Stomach smooth muscle (tissue), 2 donors: ENCODE measurements at regions not wholly inside any gene's neighbourhood (a gene's known extent, or its start where the extent isn't known, plus 50 kb on each side); places are given as distances from the start of the nearest gene placed in this dataset.

Experiments
- H3K27ac ChIP-seq: one replicate; pipeline ENCODE4 v1.7.0; 2013; ENCODE audit warnings: mild to moderate bottlenecking, low read length, inconsistent platforms
- H3K27me3 ChIP-seq, 2 donors: one replicate each; pipeline ENCODE4 v1.7.0; 2013; ENCODE audit warnings: low read length in 2 of 2; ENCODE audit not compliant: insufficient read depth in 2 of 2, control insufficient read depth in 1 of 2
- H3K36me3 ChIP-seq, 2 donors: one replicate each; pipeline ENCODE4 v1.7.0; 2013; ENCODE audit warnings: low read length in 2 of 2; ENCODE audit not compliant: control insufficient read depth in 2 of 2, insufficient read depth in 2 of 2
- H3K4me1 ChIP-seq: one replicate; pipeline ENCODE4 v1.7.0; 2013; ENCODE audit warnings: low read length; ENCODE audit not compliant: control insufficient read depth, insufficient read depth
- H3K4me3 ChIP-seq, 2 donors: one replicate each; pipeline ENCODE4 v1.7.0; 2013; ENCODE audit warnings: low read length in 2 of 2
- H3K9ac ChIP-seq, 2 donors: one replicate each; pipeline ENCODE4 v1.7.0; 2013; ENCODE audit warnings: low read length in 2 of 2, mild to moderate bottlenecking in 1 of 2
- H3K9me3 ChIP-seq, 2 donors: one replicate each; pipeline ENCODE4 v1.7.0; 2013; ENCODE audit warnings: low read length in 2 of 2; ENCODE audit not compliant: control insufficient read depth in 2 of 2
- donor health status: healthy.
- donor health status: Pancreatic carcinoma.

DNA sequence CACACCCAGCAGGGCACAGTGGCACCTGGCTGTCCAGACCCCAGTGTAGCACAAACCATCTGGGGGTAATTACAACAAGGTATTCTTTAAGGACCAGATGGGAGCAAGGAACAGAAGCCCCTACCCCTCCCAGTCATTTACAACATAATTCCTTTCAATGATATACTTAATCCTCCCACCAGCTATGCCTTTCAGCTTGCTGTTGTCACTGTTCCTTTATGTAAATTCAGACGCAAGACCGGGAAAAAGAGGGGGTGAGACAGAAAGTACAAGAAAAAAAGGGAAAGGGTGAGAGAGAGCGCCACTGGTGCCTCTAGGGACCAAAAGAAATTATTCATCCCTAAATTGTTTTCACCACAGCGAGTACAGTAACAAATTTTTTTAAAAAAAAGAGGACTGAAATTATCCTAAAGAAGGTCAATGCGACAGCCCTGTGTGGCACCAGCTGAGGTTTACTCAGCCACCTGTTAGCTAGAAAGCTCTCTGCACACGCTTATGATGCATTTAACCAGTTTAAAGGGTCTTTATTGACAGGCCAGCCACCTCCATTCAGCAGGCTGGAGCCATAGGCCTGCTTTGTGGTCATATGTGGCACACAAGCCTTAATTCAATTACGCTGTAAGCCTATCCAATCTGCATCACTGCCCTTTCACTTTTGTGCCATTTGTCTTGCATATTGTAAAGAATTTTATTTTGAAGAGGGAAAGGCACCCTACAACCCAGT, 210.2 kb upstream of the ISL1 start:
- H3K27ac ChIP-seq: no peak overlapping the region
- H3K9ac ChIP-seq: no peak overlapping the region
- no peaks in the 10 kb centered on the region for H3K36me3 ChIP-seq
- H3K27me3 ChIP-seq: no peaks in the 10 kb centered on the region
- H3K4me3 ChIP-seq: no peak overlapping the region
- H3K4me1 ChIP-seq: no peaks in the 10 kb centered on the region
- H3K9me3 ChIP-seq: no peaks in the 10 kb centered on the region

DNA sequence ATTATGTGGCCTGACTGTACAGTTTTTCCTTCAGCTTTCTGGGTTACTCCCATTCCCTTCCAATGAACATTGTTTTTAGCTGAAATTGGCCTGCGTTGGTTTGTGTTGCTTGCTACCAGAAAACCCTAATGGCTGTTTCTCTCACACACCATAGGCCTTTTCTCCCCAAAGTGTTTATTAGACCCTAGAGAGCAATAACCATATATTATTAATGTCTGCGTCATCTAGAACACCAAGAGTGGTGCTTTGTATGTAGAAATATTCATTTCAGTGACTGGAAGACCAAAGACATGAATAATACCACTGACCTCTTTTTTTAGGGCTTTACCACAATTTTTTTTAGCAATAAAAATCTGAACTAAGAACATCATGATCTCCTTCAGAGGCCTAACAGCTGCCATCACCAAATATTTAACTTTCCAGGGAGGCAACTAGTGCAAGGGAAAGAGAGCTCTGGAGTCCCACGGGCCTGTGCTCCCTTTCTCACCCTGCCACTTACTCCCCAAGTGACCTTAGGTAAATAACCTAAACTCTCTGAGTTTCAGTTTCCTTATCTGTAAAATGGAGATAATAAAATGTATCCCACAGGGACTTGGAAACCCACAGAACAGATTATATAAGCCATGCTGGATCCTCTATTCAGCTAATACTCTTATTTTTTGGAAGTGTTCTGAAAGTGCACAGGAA, 201.9 kb upstream of the ISL1 start:
- Histone ChIP-seq H3K27ac (no peak overlapping the region), H3K27me3 (no peaks in the 10 kb centered on the region), H3K9ac (no peak overlapping the region), H3K4me1 (no peaks in the 10 kb centered on the region), H3K4me3 (no peak overlapping the region), H3K9me3 (no peaks in the 10 kb centered on the region), H3K36me3 (no peaks in the 10 kb centered on the region)

DNA sequence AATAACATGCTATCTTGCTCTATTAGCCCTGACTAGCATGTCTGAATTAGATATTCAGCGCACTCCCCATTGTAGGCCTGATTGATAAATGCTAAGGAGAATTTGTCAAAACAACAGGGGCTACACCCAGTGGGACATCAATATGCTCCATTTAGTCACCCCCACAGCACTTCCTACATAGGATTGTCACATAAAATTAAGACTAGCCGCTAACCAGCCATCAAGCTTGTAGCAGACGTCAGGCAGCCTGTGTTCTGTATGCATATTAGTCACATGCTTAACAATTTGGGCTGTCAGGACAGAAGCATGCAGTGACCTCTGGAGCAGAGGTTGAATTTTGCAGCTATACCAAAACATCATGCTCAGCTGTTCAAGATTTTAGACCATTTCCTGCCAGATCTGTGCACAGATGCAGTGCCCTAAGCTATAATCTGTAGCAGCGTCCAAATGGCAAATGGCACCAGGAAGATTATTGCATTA, 197.4 kb upstream of the ISL1 start:
- Histone ChIP-seq H3K9me3 (no peaks in the 10 kb centered on the region), H3K36me3 (no peaks in the 10 kb centered on the region), H3K27me3 (no peaks in the 10 kb centered on the region), H3K27ac (no peak overlapping the region), H3K4me3 (no peak overlapping the region), H3K4me1 (no peaks in the 10 kb centered on the region), H3K9ac (no peak overlapping the region)

DNA sequence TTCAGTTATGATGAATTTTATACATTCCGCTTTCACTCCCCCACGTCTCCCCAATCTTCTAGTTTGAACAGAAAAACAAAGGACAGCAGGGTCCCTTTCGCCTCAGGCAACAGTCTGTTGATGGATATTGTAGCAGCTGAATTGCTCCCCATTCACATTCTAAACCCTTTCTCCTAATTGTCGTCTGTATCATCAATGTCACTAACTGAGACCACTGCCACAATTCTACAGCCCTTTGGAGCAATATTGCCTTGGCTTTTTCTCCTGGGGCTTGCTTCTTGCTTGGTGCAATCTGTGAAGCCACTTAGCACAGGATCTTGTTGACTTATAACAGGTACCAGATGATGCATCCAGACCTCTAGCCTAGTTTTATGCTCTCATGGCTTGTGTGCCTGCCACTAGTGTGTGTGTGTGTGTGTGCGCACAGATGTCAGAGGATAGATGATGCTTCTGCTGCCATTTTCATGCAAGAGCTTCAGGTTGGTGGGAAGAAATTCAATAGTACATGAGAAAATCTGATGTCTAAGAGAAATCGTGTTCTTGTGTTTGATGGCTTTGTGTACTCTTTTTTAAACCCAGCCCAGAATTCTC, 195.2 kb upstream of the ISL1 start:
- H3K9ac ChIP-seq: no peak overlapping the region
- no peaks in the 10 kb centered on the region for H3K4me1 ChIP-seq
- H3K27ac ChIP-seq: no peak overlapping the region
- no peaks in the 10 kb centered on the region for H3K9me3 ChIP-seq
- H3K27me3 ChIP-seq: no peaks in the 10 kb centered on the region
- H3K36me3 ChIP-seq: no peaks in the 10 kb centered on the region
- H3K4me3 ChIP-seq: no peak overlapping the region

- H3K27ac ChIP-seq: no peak overlapping the region
- H3K9me3 ChIP-seq: no peaks in the 10 kb centered on the region
- H3K9ac ChIP-seq: no peak overlapping the region
- no peak overlapping the region for H3K4me3 ChIP-seq
- H3K36me3 ChIP-seq: no peaks in the 10 kb centered on the region
- no peaks in the 10 kb centered on the region for H3K4me1 ChIP-seq
- no peaks in the 10 kb centered on the region for H3K27me3 ChIP-seq
These were observed 188.6 kb upstream of the ISL1 start for GRCh38 chr5:51194671-51195070.

- Histone ChIP-seq H3K36me3 (no peaks in the 10 kb centered on the region), H3K27me3 (no peaks in the 10 kb centered on the region), H3K9ac (no peak overlapping the region), H3K4me1 (no peaks in the 10 kb centered on the region), H3K9me3 (no peaks in the 10 kb centered on the region), H3K4me3 (no peak overlapping the region), H3K27ac (no peak overlapping the region)
These were observed 182.2 kb upstream of the ISL1 start for GRCh38 chr5:51201024-51201423.

DNA sequence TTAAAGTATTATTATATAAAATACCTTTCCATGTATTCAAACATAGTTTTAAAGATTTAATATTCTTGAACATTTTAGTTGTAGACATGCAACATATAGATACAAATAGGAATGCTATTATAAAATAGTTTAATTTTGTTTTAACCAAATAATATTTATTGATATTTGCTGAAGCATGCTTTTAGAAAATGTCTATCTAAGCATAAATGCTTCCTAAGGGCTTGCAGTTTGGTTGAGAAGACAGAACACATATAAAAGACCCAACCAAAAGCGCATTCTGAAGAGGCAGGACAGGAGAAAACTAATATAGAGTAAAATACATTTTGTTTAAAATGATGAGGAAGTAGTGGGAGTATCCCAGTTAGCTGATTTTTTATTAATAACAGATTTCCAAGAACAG, 181.5 kb upstream of the ISL1 start:
- Histone ChIP-seq H3K27ac (no peak overlapping the region), H3K4me1 (no peaks in the 10 kb centered on the region)

DNA sequence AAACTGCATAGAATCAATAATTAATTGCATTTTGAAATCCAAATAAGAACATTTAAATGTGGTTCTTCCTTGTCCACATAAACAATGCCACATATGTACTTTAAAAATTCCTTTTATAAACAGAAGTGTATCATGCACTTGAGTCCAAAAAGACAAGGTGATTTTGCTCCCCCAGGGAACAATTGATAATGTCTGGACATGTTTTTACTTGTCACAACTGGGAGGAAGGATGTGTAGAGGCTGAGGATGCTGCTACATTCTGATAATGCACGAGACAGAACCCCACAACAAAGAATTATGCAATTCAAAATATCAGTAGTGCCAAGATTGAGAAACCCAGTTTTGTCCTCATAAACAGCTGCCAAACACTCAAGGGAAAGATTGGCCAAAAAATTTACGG, 181.1 kb upstream of the ISL1 start:
- Histone ChIP-seq H3K4me1 (no peaks in the 10 kb centered on the region), H3K36me3 (no peaks in the 10 kb centered on the region), H3K27ac (no peak overlapping the region), H3K9ac (no peak overlapping the region), H3K27me3 (no peaks in the 10 kb centered on the region), H3K4me3 (no peak overlapping the region), H3K9me3 (no peaks in the 10 kb centered on the region)

More for the DNA sequence above, 181.5 kb upstream of the ISL1 start:
- no peak overlapping the region for H3K4me3 ChIP-seq
- no peaks in the 10 kb centered on the region for H3K36me3 ChIP-seq
- no peaks in the 10 kb centered on the region for H3K9me3 ChIP-seq
- no peaks in the 10 kb centered on the region for H3K27me3 ChIP-seq
- no peak overlapping the region for H3K9ac ChIP-seq

- Histone ChIP-seq H3K4me3 (no peak overlapping the region), H3K27me3 (no peaks in the 10 kb centered on the region), H3K36me3 (no peaks in the 10 kb centered on the region), H3K4me1 (no peaks in the 10 kb centered on the region), H3K9ac (no peak overlapping the region), H3K27ac (no peak overlapping the region), H3K9me3 (no peaks in the 10 kb centered on the region)
These were observed 179.7 kb upstream of the ISL1 start for GRCh38 chr5:51203598-51203997.

- no peaks in the 10 kb centered on the region for H3K27me3 ChIP-seq
- H3K27ac ChIP-seq: no peak overlapping the region
- H3K4me1 ChIP-seq: no peaks in the 10 kb centered on the region
- no peak overlapping the region for H3K9ac ChIP-seq
- H3K9me3 ChIP-seq: no peaks in the 10 kb centered on the region
- no peak overlapping the region for H3K4me3 ChIP-seq
- H3K36me3 ChIP-seq: no peaks in the 10 kb centered on the region
These were observed 175.0 kb upstream of the ISL1 start for GRCh38 chr5:51208296-51208695.

- H3K4me1 ChIP-seq: no peaks in the 10 kb centered on the region
- no peak overlapping the region for H3K9ac ChIP-seq
- no peak overlapping the region for H3K27ac ChIP-seq
- no peaks in the 10 kb centered on the region for H3K36me3 ChIP-seq
- H3K4me3 ChIP-seq: no peak overlapping the region
- H3K27me3 ChIP-seq: no peaks in the 10 kb centered on the region
- no peaks in the 10 kb centered on the region for H3K9me3 ChIP-seq
These were observed 168.5 kb upstream of the ISL1 start for GRCh38 chr5:51214746-51215145.
